GM12801 (cell line): ENCODE measurements at regions not wholly inside any gene's neighbourhood (a gene's known extent, or its start where the extent isn't known, plus 50 kb on each side); places are given as distances from the start of the nearest gene placed in this dataset.

Experiments used
- TF ChIP-seq, protein P1 (sequence below): IDR thresholded peaks from one replicate; pipeline ENCODE4 v1.5.1; 2011; ENCODE audit warnings: control low read depth; ENCODE audit not compliant: insufficient read length; ENCODE audit errors: extremely low read depth

DNA sequence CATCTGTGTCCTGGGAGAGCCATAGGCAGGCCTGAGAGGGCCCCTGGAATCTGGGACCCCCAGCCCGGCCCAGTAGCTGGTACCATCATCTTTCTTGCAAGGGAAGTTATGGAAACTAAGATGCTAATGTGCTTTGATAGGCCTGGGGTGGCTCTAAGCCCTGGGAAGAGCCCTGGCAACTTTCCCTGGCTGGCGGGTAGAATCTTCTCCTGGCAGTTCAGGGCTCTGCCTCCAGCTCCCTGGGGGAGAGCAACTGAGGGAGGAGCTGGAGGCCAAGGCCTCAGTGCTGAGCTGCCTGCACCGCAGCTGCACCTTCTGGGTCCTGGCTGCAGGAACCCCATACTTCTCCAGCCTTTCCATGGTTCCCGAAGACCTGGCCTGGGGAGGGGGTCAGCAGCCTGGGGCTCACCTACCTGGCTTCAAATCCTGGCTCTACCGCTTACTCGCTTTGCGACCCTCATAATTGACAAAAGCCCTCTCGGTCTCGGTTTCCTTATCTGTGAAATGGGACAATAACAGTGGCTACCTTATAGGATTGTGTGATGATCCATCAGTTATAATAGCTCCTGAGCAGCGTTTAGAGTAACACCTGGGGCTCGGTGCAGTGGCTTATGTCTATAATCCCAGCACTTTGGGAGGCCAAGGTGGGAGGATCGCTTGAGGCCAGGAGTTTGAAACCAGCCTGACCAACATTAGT lies 333.7 kb downstream of the SEC14L1 start:
- TF ChIP-seq, protein P1, sequence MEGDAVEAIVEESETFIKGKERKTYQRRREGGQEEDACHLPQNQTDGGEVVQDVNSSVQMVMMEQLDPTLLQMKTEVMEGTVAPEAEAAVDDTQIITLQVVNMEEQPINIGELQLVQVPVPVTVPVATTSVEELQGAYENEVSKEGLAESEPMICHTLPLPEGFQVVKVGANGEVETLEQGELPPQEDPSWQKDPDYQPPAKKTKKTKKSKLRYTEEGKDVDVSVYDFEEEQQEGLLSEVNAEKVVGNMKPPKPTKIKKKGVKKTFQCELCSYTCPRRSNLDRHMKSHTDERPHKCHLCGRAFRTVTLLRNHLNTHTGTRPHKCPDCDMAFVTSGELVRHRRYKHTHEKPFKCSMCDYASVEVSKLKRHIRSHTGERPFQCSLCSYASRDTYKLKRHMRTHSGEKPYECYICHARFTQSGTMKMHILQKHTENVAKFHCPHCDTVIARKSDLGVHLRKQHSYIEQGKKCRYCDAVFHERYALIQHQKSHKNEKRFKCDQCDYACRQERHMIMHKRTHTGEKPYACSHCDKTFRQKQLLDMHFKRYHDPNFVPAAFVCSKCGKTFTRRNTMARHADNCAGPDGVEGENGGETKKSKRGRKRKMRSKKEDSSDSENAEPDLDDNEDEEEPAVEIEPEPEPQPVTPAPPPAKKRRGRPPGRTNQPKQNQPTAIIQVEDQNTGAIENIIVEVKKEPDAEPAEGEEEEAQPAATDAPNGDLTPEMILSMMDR: no peak

DNA sequence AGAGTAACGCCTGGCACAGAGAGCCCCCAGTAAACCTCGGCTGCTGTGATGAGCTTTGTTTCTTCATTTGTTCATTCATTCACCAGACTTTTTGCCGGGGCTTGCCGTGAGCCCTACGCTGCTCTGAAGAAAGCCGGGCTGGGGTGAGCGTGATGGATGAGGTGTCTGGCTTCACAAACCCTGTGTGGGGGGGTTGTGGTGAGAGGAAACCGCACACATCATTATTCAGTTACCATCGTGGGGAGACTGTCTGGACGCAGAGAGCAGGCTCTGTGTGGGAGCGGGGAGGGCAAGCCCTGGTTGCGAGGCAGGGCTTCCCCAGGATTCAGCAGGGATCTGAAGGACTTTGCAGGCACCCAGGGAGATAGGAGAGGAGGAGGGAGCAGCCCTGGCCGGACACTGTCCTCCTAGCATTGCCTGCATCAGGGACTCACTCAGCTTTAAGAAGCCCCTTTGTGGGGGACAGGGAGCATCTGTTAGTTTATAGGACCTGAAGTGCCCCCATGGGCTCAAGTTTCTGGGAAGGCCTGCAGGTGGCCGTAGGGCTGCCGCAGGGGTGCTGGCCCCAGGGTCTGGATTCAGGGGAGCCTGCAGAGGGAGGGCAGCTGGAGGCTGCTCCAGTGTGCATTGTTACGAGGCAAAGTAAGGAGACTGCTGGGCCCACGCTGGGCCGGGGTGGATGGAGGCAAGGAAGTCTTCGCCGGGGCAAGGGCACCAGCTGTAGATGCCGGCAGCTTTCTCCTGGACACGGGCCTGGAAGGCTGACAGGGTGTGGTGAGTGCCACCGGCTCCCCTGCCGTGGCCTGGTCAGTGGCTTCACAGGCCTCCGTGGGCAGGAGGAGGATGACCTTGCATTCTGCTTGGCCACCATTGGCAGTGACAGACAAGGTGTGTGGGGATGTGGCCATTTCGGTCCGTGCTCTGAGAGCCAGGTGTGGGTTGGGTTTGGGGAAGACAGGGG lies 334.5 kb downstream of the SEC14L1 start:
- TF ChIP-seq, protein P1: no peak

DNA sequence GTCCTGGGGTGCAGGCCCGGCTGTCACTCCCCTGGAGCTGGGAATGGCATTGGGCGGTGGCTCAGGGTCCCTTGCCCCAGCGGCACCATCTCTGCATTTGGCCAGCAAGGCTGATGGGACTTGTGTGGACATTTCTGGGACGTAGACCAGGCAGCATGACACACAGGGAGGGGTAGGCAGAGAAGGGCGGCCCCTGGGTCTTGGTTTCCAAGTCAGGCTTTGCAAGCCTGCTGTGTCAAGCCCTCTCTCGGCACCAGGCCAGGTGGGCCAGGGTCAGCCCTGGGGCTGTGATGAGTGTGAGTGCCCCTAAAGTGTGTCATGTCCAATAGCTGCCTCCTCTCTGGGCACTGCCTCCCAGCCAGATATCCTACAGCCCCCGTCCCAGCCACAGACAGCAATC lies 335.2 kb downstream of the SEC14L1 start:
- TF ChIP-seq, protein P1: no peak

DNA sequence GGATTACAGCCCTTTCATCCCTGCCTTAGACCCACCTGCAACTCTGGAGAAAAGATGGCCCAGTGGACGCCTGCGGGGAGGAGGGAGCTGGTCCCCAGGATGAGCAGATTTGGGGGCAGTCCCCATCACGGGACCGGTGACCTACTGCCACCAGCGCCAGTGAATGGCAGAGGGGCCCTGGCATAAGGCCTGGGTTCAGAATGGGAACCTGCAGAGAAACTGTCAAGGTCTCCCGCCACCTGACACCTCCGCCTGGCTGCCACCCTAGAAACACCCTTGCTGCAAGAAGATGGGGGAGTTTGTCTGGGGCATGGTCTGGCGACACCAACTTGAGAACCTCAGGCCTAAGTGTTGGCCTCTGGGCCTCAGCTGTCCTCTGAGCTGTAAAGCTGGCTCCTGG lies 335.7 kb downstream of the SEC14L1 start:
- TF ChIP-seq, protein P1: no peak

DNA sequence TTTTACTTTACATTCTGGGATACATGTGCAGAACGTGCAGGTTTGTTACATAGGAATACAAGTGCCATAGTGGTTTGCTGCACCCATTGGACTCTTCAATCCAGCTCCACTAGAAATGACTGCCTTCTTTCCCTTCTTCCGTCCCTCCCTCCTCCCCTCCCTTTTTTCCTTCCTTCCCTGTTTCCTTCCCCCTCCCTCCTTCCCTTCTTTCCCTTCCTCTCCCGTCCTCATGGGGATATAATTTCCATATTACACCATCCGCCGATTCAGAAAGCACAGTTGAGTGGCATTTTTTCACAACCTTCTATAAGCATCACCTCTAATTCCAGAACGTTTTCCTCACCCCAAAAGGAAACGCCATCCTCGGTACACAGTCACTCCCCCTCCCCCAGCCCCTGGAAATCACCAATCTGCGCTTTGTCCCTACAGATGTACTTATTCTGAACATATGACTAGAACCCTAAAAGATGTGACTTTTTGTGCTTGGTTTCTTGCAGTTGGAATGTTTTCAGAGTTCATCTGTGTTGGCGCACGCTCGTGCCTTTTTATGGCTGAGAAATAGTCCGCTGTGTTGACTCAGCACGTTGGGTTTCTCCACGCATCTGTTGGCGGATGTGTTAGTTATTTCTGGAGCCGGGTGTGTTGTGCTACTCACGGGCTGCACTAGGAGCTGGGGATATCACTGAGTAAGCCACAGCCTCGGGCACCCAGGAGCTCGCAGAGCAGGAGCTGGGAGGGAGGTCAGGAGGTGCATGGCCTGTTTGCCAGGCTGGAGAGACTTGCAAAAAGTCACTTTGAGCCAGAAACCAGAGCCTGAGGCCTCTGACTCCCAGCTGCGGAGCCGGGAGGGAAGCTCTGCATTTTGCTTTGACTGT lies 336.4 kb downstream of the SEC14L1 start:
- TF ChIP-seq, protein P1: no peak

DNA sequence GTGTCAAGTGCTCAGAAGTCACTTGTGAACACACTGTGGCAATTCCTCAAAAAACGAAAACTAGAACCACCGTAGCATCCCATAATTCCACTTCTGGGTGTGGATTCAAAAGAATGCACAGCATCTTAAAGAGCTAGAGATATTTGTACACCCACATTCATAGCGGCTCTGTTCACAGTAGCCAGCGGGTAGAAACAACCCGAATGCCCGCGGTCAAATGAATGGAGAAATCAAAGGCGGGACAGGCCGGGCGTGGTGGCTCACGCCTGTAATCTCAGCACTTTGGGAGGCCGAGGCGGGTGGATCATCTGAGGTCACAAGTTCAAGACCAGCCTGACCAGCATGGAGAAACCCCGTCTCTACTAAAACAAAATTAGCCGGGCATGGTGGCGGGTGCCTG lies 337.5 kb downstream of the SEC14L1 start:
- TF ChIP-seq, protein P1: no peak

DNA sequence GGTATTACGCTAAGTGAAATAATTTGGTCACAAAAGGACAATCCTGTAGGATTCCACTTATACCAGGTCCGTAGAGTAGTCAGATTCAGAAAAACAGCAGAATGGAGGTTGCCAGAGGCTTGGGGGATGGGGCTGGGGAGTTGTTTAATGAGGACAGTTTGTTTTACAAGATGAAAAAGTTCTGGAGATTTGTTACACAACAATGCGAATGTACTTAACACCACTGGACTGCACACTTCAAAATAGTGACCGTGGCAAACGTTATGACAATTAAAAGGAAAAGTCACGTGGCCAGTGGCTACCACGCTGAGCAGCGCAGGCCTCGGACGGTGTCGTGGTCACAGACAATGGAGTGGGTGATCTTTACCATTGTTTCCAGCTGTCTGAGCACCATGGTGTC lies 338.1 kb downstream of the SEC14L1 start:
- TF ChIP-seq, protein P1: no peak
